ENCODE measurements at regions not wholly inside any gene's neighbourhood (a gene's known extent, or its start where the extent isn't known, plus 50 kb on each side); places are given as distances from the start of the nearest gene placed in this dataset.
A peak's percentile ranks its signal among the peaks of the same experiment; 100 is the strongest.
"Not testable (repeated sequence)": the region's sequence is repeated elsewhere in the genome, so short reads cannot be mapped to it uniquely, and the experiment has no call there.

GRCh38 chr6:11890849-11891248, 112.2 kb upstream of the ADTRP start:
- no peak for DNase-seq (ENCODE audit: low spot score)

GRCh38 chr6:11890209-11890608, 111.6 kb upstream of the ADTRP start:
- no peak for DNase-seq (ENCODE audit: low spot score)

GRCh38 chr6:11889572-11889971, 111.0 kb upstream of the ADTRP start:
- DNase-seq (ENCODE audit: low spot score): no peak

- no peak for DNase-seq (ENCODE audit: low spot score)
Observed at GRCh38 chr6:11888727-11889126, 110.1 kb upstream of the ADTRP start.

- DNase-seq (ENCODE audit: low spot score): no peak
Observed at GRCh38 chr6:11885159-11885558, 106.6 kb upstream of the ADTRP start.

- DNase-seq (ENCODE audit: low spot score): not testable (repeated sequence)
Observed at GRCh38 chr6:11883471-11883870, 104.9 kb upstream of the ADTRP start.

GRCh38 chr6:11880156-11880555, 101.6 kb upstream of the ADTRP start:
- not testable (repeated sequence) for DNase-seq (ENCODE audit: low spot score)

- no peak for DNase-seq (ENCODE audit: low spot score)
Observed at GRCh38 chr6:11878735-11879134, 100.1 kb upstream of the ADTRP start.

GRCh38 chr6:11878029-11878428, 99.4 kb upstream of the ADTRP start:
- DNase-seq (ENCODE audit: low spot score): peak; percentile 68

- no peak for DNase-seq (ENCODE audit: low spot score)
Observed at GRCh38 chr6:11876934-11877433, 98.4 kb upstream of the ADTRP start.

GRCh38 chr6:11875325-11876109, 96.9 kb upstream of the ADTRP start:
- no peak for DNase-seq (ENCODE audit: low spot score)

GRCh38 chr6:11869672-11870340, 91.2 kb upstream of the ADTRP start:
- peak; percentile 42 for DNase-seq (ENCODE audit: low spot score)

GRCh38 chr6:11868392-11868791, 89.8 kb upstream of the ADTRP start:
- no peak for DNase-seq (ENCODE audit: low spot score)

GRCh38 chr6:11865680-11866300, 87.2 kb upstream of the ADTRP start:
- no peak for DNase-seq (ENCODE audit: low spot score)

- no peak for DNase-seq (ENCODE audit: low spot score)
Observed at GRCh38 chr6:11858439-11858838, 79.8 kb upstream of the ADTRP start.

GRCh38 chr6:11855743-11856142, 77.1 kb upstream of the ADTRP start:
- DNase-seq (ENCODE audit: low spot score): no peak

GRCh38 chr6:11854408-11855165, 76.0 kb upstream of the ADTRP start:
- DNase-seq (ENCODE audit: low spot score): peak; percentile 76

GRCh38 chr6:11853678-11854407, 75.2 kb upstream of the ADTRP start:
- no peak for DNase-seq (ENCODE audit: low spot score)

GRCh38 chr6:11852061-11852651, 73.6 kb upstream of the ADTRP start:
- no peak for DNase-seq (ENCODE audit: low spot score)

GRCh38 chr6:11851387-11851786, 72.8 kb upstream of the ADTRP start:
- no peak for DNase-seq (ENCODE audit: low spot score)
